T1000 (cell line): ENCODE measurements at regions not wholly inside any gene's neighbourhood (a gene's known extent, or its start where the extent isn't known, plus 50 kb on each side); places are given as distances from the start of the nearest gene placed in this dataset.
A peak's percentile ranks its signal among the peaks of the same experiment; 100 is the strongest.

Experiments used
- DNase-seq: peaks from one replicate; lab custom pipeline; 2025; ENCODE audit warnings: mixed read lengths; lab: John Stamatoyannopoulos, UW

DNA sequence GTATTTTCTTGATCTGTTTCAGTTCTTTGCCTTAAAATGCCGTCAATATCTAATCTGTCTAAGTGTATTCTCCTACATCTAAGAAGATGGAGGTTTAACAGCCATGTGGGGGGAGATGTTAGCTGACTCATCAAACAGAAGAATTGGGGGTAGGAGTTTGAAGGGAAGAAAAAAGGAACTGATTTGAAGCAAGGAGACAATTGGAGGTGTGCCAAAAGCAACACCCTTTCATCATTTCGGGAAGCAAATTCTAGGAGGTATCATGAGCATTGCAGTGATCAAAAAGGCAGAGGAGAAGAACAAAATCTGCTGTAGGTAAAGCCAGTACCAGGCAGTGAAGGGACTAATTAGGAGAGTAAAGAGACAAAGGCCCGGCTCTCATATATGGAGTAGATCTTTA lies 337.3 kb upstream of the TBC1D5 start:
- no peak for DNase-seq

DNA sequence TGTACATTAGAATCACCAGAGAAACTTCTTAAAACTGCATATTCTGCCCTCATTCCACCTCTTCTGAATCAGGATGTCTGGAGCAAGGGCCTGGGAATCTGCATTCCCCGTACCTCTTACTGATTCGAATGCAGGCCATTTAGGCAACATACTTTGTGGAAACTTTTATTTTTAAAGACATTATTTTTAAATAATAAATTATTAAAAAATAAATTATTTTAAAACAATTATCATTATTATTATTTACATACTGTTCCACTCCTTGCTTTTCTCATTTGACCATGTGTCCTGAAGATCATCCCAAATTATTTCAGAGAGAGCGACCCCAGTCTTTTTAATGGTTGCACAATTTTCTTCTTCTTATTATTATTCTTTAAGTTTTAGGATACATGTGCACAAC lies 336.6 kb upstream of the TBC1D5 start:
- DNase-seq, result no peak

DNA sequence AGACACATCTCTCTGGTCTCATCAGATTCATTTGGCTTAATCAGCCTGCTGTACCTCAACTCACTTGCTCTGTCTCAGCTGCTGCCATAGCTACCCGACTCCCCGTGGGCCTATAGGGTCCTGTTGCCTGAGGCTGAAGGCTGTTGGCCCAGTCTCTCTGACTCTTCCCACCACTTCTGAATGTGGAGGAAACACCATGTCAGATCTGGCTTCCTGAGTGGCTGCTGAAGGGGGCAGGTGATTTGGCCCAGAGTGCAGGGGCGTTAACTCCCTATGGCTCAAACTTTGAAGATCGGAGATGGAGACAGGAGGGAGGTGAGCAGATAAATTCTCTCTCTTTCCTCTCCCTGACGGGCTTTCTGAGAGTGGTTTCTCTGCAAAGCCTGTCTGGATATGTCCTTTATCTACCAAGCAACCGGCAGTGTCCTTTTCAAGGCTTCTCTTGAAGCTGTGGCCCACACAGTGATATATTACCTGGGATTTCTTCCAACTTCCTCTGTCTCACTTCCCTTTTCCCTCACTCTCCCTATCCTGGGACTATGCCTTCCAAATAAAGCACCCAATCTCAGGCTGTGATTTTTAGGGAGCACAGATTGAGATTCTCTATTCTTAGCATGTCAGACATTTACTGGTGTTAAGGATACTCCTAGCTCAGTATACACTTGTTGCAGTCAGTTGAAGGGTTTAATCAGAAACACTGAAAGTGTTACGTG lies 334.9 kb upstream of the TBC1D5 start:
- no peak for DNase-seq

DNA sequence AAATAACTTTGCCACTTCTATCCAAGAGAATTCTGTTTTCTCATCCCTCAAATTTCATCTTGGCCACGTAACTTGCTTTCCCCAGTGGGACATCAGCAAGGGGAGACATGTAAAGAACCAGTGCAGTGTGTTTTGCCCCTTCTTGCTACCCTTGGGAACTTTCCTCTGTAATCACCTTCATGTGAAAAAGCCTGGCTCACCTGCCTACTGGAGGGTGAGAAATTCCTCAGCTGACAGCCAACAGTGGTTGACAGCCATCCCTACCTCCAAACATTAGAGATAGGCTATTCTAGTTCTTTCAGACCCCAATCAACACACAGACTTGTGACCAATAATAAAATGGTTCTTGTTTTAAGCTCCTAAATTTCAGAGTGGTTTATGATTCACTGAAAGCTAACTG lies 333.9 kb upstream of the TBC1D5 start:
- no peak for DNase-seq

DNA sequence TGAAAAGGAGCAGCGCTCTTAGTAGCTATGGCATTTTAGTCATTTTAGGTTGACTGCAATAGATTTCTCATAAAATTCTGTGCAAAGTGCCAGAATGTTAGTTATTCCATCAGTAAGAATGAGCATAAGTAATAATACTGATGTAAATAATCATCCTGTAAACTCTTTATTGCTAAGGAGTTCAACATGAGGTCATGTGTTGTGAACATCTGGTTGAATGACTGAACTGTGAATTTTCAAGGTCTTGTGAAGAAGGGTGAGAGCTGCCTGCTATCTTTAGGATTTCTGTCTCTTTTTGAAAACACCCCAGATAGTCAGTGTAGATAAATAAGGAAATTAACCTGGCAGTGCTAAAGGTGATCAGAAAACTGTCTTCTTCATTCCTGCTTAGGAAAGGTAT lies 333.4 kb upstream of the TBC1D5 start:
- DNase-seq, result no peak

DNA sequence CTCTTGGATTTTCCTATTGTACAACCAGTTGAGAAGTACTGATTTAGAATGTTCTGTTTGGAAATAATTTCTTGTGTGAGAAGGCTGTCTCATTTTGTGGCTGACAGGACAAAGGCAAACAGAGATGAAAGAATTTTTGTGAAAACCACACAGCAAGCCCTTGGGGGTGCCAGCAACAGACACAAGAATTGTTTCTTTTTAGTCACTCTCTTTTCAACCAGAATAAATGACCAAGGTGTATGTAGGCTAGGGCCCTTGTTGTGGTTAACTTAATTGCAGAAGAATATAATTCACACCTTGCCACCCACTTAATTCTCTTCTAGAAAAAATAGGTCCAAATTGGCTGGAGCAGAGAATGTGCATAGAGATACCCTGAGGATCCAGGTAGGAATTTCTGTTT lies 329.4 kb upstream of the TBC1D5 start:
- DNase-seq, result no peak

DNA sequence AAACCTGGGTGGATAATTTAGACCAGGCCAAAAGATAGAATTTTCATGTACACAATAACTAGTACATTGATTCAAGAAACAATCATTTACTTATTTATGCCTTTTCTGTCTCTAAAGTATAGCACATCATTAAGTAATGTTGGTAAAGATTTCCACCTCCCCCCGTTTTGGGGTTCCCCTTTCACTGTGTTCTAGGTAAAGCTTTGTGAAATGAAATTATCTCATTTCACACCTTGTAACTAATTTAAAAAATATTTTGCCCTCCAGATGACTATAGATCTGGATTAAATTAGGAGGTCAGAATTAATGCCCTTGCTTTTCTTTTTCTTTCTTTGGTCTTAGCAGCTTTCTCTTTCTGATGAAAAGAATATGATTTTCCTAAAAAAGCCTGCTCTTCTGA lies 328.5 kb upstream of the TBC1D5 start:
- no peak for DNase-seq

DNA sequence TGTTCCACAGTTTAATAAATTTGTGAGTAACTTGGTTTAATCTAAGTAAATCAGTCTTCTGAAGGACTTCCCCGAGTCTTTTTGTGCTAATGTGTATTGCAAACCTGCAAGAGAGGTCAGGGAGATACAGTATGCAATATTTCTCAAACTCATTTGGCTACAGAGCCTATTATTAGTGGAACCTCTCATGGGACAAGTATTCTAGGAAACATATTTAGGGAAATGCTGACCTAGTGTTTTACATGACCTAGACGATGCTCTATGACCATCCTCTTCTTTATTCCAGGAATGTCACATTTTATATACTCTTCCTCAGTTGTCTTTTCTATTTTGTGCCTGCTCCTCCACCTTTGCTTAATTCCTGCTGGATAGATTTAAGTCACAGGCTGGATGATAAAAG lies 327.8 kb upstream of the TBC1D5 start:
- DNase-seq, result no peak

DNA sequence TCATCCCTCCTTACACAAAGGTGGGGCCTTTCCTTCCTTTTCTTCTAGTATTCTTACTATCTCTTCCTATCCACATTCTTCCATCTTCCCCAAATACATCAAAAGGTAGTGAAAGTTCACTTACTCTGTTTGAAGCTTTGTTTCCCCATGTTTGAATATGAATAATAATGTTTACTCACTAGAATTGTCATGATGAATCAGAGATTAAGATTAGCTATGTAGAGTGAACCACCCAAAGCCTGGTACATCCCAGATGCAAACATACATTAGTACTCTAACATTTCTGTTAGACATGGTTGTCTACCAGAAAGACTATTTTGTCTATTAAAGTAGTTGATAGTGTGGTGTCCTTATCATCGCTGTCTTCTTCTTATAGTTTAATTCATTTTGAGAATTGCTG lies 327.1 kb upstream of the TBC1D5 start:
- no peak for DNase-seq

DNA sequence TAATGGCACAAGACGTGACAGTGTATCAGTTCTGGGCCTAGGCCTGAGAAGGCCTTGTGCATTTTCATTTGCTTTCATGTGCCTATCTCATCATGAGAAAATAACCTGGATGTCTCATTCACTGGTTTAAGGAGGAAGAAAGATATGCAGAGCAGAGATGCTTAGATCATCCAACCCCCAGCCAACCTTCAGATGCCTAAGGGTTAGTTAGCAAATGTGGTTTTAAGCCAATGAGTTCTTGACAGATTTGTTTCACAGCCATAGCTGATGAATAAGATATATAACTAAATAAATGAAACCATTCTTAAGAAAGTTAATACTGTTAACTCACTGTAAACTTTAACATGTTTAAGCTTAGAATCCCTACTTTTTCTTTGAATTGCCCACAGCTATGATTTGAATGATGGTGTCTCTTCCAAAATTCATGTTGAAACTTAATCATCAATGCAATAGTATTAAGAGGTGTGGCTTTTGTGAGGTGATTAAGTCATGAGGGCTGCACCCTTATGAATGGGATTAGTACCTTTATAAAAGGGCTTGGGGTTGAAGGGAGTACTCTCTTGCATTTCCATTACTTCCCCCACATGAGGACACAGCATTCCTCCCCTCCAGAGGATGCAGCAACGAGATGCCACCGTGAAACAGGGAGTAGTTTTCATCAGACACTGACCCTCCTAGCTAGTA lies 324.6 kb upstream of the TBC1D5 start:
- DNase-seq, result no peak

DNA sequence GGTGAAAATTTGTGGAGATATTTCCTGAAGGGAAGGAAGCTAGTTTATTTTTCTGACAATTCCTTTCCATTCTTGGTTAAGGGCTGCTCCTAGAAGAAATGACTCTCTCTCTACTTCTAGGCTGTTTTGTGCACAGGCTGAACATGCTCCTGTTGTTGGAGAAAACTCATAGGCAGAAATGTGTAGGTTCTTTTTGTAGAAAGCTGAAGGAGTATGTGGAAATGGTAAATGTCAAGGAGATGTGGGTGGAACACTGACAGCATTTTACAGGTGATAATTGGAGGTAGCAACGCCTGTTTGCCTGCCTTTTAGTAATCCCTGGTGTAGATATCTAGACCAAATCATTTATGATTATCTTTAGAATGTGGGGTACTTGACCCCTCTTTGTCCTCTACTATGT lies 322.2 kb upstream of the TBC1D5 start:
- no peak for DNase-seq

DNA sequence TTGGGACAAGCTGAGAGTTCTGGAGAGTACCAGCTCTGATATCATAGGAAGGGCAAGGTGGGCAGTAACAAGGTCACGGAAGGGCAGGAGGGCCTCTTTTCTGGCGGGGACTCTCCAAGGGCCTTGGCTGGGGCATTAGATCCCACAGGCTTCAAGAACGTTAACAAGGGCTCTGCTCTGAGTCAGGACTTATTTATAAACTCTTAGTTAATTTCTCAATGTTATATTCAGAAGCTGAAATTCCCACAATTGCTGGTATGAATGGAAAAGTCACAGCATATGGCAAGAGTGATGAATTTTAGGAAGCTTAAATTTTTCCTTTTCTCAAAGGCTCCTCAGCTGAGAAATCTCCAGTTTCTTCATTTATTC lies 320.2 kb upstream of the TBC1D5 start:
- no peak for DNase-seq

DNA sequence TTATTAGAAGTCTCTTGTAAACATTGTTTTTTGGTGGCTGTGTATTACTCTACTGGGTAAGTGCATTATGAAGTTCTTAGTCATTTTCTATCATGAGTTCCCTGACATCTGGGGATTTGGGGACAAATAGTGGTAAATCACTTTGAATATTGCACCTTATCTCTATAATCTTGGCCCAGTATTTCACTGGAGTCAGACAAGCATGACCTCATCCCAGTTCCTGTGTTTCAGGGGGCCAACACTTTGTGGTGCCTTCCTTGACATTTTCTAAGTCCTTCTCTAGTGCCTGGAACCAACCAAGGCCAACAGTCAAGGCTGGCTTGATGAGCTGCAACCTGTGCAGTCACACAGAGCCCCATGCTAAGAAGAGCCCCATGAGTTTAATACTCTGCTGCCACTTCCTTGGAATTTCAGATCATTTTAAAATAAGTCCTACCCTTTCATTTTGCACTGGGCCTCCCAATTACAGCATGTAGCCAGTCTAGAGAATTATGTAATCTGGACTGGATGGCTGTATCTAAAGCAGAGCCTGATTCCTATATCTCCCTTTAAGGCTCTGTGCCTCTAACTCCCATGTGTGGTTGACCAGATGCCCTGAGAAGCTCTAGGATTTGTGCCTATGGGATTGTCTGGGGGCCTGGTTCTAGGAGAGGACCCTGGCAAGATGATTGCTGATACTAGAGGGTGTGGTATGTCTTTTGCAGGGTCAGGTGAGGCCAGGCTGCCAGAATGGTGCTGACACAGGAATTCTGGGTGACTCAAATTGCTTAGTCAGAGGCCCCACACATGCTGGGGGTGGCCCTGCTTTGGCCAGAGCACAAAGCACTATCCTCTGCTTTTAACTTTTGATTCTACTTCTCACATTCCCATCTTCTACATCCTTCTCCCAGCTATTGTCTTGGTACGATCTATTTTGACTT lies 319.6 kb upstream of the TBC1D5 start:
- DNase-seq, result peak; percentile 7

DNA sequence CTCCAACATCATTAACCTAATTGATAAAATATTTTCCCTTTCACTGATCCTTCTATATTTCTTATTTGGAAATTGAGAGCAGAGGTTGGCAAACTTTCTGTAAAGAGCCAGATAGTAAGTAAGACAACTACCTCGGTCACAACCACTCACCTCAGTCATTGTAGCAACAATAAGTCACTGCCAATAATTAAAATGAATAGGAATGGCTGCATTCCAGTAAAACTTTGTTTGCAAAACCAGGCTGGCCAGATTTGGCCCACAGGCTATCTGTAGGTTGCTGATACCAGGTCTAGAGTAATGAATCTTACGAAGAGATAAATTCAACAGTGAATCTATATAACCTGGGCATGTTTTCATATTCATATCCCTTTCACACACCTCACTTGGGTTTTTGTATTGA lies 316.2 kb upstream of the TBC1D5 start:
- DNase-seq, result no peak

DNA sequence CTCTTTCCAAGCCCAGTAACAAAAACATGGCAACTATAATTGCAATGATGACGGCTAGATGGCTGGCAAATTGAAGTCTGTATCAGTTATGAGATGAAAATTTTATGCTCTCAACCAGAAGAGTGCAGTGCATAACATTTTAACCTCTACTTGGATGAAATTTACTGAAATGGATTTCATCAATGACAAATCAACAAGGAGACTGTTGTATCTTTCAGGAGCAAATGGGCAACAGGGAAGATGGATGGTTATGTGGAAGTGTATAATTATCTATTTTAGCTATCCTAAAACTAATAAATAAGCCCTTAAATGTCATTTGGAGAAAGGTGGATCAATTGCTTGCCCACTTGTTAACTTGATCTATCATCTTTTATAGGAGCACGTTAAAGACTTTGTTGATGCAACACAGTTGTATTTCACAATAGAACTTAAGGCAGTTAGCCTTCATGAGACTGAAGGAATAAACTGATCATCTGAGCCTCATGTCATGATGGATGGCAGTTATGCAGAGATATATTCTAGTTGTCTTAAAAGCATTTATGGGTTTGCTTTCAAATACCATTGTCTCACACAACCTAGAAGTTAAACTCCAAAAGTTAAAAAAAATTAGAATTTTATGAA lies 315.1 kb upstream of the TBC1D5 start:
- no peak for DNase-seq

DNA sequence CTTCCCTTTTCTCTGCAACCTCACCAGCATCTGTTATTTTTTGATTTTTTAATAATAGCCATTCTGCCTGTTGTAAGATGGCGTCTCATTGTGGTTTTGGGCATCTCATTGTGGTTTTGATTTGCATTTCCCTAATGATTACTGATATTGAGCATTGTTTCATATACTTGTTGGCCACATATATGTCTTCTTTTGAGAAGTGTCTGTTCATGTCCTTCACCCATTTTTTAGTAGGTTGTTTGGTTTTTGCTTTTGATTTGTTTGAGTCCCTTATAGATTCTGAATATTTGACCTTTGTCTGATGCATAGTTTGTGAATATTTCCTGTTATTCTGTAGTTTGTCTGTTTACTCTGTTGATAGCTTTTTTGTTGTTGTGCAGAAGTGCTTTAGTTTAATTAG lies 312.2 kb upstream of the TBC1D5 start:
- no peak for DNase-seq

DNA sequence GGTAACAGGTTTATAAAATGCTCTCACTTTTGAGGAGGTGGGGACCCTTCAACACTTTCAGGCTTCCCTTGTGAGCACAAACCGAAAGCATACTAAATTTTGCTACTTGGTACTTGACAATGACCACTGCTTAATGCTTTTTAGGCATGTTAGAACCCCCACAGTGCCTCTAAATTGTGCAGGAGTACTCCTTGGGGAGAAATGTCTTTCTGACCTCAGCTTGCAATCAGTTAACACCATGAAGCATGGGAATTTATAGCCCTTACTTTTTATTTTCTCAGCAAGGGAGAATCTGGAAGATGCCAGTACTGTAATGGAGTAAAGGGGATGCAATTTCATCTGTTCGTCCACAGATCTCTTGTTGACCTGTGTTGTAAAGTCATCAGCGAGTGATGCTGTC lies 308.9 kb upstream of the TBC1D5 start:
- no peak for DNase-seq

DNA sequence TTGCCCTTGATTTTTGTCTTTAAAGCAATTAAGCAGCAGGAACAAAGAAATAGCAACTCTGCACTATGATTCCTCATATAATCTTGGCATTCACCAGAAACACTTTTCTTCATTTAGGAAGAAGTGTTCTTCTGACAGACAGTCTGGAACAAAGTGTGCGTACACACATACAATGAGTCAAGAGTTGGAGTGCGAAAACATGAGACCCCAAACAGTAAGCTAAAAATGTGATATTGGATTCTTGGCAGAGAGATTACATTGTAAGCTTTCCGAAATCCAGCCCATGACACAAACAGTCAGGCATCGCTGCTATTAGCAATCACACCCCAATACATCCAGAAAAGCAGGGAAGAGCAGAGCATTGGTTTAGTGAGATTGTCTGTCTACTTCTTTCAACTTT lies 306.7 kb upstream of the TBC1D5 start:
- DNase-seq, result no peak

DNA sequence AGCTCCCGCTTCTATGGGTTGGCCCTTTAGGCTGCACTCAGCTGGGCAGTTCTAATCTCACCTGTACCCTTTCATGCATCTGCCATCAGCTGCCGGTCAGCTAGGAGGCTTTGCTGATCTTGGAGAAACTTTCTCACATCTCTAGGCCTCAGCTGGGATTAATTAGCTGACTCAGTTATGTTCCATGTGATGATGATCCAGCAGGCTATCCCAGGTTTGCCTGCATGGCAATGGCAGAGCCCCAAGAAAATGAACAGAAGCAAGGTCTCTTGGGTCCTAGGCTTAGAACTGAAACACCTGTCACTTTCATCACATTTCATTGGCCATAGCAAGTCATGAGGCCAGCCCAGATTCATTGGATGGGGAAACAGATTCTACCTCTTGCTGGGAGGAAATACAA lies 304.6 kb upstream of the TBC1D5 start:
- no peak for DNase-seq

DNA sequence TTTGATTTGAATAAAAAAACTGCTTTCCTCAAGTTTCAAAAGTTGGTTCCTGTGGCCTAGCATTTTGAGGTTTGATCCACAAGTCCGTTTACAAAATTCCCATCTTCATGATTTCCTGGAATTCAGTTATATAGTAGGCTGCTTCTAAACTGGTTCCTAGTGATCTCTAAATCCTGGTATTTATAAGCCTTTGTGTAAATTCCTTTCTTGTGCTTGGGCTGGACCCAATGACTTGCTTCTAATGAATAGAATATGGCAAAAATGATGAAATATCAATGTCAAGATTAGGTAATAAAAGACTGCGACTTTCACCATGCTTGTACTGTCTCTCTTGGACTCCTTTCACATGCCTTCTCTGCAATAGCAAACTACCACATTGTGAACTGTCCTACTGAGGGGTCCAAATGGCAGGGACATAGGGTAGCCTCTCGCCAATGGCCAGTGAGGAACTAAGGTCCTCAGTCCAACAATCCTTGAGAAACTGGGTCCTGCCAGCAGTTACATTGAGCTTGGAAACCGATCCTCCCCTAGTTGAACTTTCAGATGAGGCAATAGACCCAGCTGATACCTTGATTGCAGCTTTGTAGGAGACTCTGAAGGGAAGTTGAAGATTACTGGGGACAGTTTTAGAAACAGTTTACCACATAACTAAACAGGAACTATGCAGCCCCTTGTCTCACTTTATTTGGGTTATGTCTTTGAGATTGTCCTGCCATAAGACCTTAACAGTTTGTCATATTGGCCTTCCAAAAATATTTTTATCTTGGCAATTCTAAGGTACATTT lies 303.9 kb upstream of the TBC1D5 start:
- no peak for DNase-seq

DNA sequence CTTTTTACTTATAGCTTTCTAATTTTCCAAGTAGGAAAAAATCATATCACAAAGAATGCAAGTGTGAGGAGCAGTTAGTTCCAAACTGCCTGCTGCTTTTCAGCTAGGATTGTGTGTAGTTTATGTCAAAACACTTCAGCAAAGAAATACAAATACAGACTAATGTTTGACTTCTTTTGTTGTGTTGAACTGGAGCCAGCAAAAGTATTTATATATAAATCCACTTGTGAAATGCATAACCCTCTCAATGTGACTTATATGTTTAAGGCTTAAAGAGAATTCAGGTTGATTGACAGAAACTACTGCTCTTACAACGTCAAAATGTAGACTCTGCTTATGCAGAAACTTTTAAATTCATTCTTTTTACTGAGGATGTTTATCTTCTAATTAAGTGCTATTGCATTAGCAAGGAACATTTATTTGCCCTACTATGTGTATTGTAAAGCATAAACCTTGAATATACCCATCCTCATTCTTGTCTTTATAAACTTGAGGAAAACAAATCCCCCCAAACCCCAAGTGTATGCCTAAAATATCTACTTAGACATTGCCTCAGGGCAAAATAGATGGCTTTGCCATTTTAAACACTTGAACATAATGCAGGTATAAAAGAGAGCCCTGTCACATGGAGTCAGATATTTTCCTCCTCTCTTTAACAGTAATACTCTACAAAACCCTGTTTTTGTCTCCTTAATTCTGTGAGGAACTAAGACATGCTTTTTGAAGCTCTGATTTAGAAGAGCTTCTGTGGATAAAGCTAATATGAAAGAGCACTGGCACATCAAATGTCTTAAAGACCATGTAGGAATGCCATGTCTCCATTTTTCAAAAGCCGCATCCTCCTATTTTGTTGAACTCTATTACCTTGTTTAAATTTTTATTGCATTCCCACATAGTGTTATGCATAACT lies 302.8 kb upstream of the TBC1D5 start:
- no peak for DNase-seq
